HepG2 (cell line): ENCODE measurements at regions not wholly inside any gene's neighbourhood (a gene's known extent, or its start where the extent isn't known, plus 50 kb on each side); places are given as distances from the start of the nearest gene placed in this dataset.

Experiments
- JUNB ChIP-seq: sonication (generic); formaldehyde crosslinking; IDR thresholded peaks from 2 replicates; pipeline ENCODE4 v1.8.0; 2022; ENCODE audit warnings: missing genetic modification reagents, mild to moderate bottlenecking, borderline replicate concordance
- MAFK ChIP-seq, 2 experiments: IDR thresholded peaks in 1 of 2; conservative IDR thresholded peaks in 1 of 2; 2 replicates each; pipeline ENCODE4 v1.6.1; 2011; ENCODE audit warnings: improper control_type of control experiment in 2 of 2, low read length in 2 of 2
- NFATC3 ChIP-seq: sonication (generic); formaldehyde crosslinking; IDR thresholded peaks from 2 replicates; pipeline ENCODE4 v1.5.1; 2020; ENCODE audit warnings: mild to moderate bottlenecking, missing genetic modification reagents
- POLR2A ChIP-seq, 2 experiments: IDR thresholded peaks; 2 replicates each; pipeline ENCODE4 v1.6.1; 2011; ENCODE audit warnings: low read depth in 2 of 2, low read length in 2 of 2, mild to moderate bottlenecking in 1 of 2, moderate library complexity in 1 of 2; ENCODE audit not compliant: insufficient read depth in 1 of 2
- POLR2AphosphoS5 ChIP-seq: IDR thresholded peaks from 2 replicates; pipeline ENCODE4 v1.6.1; 2012; ENCODE audit warnings: low read depth, low read length
- SIX4 ChIP-seq: sonication (generic); formaldehyde crosslinking; IDR thresholded peaks from 2 replicates; pipeline ENCODE4 v1.4.0; 2020; ENCODE audit warnings: missing genetic modification reagents
- ZNF3 ChIP-seq: IDR thresholded peaks from 2 replicates; pipeline ENCODE4 v1.7.0; 2017; ENCODE audit warnings: inconsistent platforms

DNA sequence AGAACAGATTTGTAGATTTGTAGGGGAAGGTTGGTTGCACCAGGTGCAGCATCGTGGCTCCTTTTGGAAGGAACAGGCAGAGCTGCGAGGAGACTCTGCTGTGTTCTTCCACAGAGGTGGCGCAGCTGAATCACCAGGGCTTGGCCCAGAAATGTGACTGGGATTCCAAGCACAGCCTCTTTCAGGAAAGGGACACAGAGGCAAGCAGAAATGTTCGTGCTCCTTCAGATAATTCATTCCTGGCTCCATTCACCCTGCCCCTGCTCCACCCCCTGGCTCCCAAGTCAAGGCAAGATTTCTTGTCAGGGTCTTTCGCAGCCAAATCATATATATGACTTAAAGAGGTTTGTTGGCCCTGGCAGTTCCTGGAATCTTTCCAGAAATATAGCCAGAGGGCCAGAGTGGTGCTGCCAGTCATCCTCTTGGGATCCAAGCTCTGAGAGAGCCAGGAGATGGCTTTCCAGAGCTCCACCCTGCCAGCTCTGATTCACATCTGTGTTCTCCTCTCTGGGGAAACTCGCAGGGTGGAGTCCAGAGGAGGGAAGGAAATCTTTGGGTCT, 203.9 kb upstream of the TANK start:
- TF ChIP-seq POLR2A (IDR thresholded peaks at IDR 0.05; ENCODE audit: insufficient read depth in 1 of 2, low read depth in 2 of 2, low read length in 2 of 2) (no peak), POLR2AphosphoS5 (no peak), ZNF3 (CRISPR knock-in tag) (no peak), JUNB (CRISPR knock-in tag) (no peak), MAFK (conservative IDR thresholded peaks at IDR 0.05 in 1 of 2, IDR thresholded peaks at IDR 0.05 in 1 of 2; ENCODE audit: low read length in 2 of 2) (no peak), SIX4 (CRISPR knock-in tag) (no peak), NFATC3 (no peak)
